NCI-H187 (cell line): ENCODE measurements at regions not wholly inside any gene's neighbourhood (a gene's known extent, or its start where the extent isn't known, plus 50 kb on each side); places are given as distances from the start of the nearest gene placed in this dataset.
"Not testable (repeated sequence)": the region's sequence is repeated elsewhere in the genome, so short reads cannot be mapped to it uniquely, and the experiment has no call there.

Experiments used
- DNase-seq, 2 experiments: peaks; one replicate each; lab custom pipeline; 2025; lab: John Stamatoyannopoulos, UW

DNA sequence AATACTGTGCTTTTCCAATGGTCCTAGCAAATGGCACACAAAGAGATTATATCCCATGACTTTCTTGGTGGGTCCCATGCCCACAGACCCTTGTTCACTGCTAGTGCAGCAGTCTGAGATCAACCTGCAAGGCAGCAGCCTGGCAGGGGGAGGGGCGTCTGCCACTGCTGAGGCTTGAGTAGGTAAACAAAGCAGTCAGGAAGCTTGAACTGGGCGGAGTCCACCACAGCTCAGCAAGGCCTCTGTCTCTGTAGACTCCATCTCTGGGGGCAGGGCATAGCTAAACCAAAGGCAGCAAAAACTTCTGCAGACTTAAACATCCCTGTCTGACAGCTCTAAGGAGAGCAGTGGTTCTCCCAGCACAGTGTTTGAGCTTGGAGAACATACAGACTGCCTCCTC is 82.9 kb downstream of the ZNF737 start:
- no peak for DNase-seq

GRCh38 chr19:20481736-20482135 is 83.8 kb downstream of the ZNF737 start:
- no peak for DNase-seq

- DNase-seq, result no peak
Measured at GRCh38 chr19:20479483-20479882, 86.1 kb downstream of the ZNF737 start.

GRCh38 chr19:20478936-20479335 is 86.6 kb downstream of the ZNF737 start:
- DNase-seq, result no peak

- DNase-seq, result no peak
Measured at GRCh38 chr19:20472854-20473253, 92.7 kb downstream of the ZNF737 start.

DNA sequence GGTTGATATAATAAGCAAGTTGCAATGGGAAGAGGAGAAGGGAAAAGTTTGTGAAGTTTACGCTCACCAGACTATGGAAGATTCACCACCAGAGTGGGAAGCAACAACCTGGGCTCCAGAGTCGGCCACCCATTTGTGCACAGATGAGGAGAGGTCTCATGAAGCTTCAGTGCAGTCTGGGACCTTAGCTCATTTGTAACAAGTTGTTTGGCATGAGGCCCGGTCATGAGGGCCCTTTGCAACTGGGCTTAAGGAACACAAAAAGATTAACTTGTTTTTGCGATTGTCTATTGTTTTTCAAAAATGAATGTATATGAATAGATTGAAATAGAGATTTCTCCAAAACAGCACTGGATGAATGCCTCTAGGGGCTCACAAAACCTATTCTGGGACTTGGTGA is 94.2 kb downstream of the ZNF737 start:
- no peak for DNase-seq

- no peak for DNase-seq
Measured at GRCh38 chr19:20470345-20471135, 95.0 kb downstream of the ZNF737 start.

- not testable (repeated sequence) for DNase-seq
Measured at GRCh38 chr19:20466638-20466990, 99.0 kb downstream of the ZNF737 start.

DNA sequence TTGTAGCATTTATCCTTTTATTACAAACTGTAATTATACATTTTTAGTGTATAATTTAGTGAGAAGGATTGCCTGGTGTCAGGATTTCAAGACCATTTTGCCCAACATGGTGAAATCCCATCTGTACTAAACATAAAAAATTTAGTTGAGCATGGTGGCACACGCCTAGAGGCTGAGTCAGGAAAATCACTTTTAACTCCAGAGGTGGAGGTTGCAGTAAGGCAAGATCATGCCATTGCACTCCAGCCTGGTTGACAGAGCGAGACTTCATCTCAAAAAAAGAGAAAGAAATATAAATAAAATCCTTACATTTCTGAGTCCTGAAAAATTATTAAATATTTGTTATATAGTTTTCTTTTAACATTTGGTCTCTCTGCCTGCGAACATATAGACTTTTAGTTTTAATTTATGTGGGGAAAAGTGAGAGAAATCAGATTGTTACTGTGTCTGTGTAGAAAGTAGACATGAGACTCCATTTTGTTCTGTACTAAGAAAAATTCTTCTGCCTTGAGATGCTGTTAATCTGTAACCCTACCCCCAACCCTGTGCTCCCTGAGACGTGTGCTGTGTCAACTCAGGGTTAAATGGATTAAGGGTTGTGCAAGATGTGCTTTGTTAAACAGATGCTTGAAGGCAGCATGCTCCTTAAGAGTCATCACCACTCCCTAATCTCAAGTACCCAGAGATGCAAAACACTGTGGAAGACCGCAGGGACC is 99.5 kb downstream of the ZNF737 start:
- not testable (repeated sequence) for DNase-seq

DNA sequence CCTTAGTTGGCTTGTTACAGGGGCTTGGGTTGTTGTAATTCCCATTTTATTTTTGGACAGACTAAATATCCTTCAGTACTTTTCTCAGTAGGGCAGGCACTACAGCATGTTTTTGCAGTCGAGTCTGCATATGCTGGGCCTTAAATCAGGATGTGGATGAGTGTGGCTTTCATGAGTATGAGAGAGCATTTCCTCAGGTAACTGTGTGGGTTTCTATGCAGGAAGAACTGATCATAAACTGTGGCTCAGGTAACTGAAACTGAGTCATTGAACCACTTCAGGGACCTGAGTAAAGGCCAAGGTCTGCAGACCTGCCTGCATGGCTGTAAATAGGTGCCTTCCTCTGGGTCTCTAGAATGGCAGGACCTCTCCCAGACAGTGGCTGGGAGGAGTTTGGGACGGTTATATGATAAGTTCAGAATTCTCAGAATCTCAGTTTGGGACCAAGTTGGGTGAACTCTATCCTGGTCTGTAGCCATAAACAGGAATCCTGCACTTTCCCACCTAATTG is 112.1 kb downstream of the ZNF737 start:
- DNase-seq, result no peak

- no peak for DNase-seq
Measured at GRCh38 chr19:20444202-20444885, 121.2 kb downstream of the ZNF737 start.

DNA sequence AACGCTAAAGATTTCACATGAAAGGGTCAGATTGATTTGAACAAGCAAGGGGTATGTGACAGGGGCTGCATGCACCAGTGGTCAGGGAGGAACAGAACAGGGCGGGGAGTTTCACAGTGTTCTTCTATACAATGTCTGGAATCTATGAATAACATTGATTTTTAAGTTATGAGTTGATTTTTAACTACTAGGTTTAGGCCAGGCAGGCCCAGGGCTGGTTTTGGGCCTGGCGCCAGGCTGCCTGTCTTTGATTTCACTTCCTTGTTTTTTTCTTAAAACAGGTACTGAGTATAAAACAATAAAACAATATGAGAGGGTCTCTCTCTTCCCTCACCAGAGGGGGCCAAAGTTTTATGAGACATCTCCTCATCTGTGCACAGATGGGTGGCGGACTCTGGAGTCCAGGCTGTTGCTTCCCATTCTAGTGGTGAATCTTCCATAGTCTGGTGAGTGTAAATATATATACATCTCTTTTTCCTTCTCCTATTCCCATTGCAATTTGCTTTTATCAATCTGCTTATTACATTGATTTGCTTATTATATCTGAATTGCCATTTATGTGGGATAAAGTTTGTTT is 133.2 kb downstream of the ZNF737 start:
- not testable (repeated sequence) for DNase-seq

DNA sequence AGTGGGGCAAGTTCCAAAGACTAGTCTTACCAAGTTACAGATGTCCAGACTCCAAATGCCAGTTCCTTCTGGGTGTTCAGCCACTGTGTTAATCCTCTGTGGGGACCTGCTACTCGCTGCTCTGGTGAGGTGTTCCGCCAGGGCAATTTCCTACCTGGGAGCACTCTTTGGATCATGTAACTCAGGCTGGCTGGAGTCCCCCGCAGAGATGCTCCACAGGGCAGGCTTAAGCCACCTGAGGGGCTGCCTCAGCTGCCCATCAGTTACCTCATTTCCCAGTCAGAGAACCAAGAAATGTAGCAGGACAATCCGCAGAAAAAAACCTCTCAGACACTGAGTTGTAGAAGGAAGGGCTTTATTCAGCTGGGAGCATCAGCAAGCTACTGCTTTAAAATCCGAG is 133.8 kb downstream of the ZNF737 start:
- no peak for DNase-seq

DNA sequence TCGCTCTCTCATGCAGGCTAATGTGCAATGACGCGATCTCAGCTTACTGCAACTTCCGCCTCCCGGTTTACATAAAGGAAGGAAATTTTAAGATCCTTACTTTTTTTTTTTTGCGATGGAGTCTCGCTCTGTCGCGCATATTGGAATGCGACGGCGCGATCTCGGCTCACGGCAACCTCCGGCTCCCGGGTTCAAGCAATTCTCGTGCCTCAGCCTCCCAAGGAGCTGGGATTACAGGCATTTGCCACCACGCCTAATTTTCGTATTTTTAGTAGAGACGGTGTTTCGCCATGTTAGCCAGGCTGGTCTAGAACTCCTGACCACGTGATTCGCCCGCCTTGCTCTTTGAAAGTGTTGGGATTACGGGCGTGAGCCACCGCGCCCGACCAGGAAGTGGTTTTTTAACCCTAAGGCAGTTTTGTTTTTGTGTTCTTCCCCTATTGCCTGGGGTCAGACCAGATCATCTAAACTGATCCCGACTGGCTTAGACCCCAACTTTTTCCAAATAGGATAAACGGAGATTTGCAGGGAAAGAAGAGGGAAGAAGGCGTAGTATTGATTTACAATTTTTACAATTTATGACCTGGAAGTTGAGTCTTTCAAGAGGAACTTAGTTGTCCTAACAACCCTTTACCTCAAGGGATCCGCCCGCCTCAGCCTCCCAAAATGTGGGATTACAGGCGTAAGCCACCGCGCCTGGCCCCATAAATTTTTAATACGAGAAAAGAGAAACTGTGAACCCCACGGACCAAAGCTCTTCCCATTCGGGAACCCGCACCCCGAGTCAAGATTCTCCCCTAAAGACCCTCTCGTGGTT is 142.0 kb downstream of the ZNF737 start:
- peak in 1 of 2 experiments; percentile 23 for DNase-seq

- no peak for DNase-seq
Measured at GRCh38 chr19:20422216-20423205, 143.1 kb downstream of the ZNF737 start.

- no peak for DNase-seq
Measured at GRCh38 chr19:20416661-20417060, 148.9 kb downstream of the ZNF737 start.

DNA sequence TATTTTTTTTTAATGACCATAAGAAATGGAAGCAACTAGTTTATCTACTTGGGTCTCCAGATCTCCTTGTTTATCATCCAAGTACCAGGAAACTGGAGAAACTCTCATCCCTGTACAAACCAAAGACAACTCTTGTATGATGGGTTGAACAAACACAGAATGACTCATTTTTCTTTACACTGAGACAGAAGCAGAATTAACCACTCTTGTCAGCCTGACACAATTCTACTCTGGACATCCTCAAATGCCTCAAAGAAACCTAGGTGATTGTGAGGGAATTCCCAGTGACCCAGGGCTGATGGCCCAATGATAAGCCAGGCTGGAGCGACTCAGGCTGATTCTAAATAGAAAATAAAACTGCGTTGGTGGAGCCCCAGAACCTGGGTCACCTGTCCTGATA is 151.5 kb downstream of the ZNF737 start:
- DNase-seq, result no peak

- no peak for DNase-seq
Measured at GRCh38 chr19:20413705-20414104, 151.9 kb downstream of the ZNF737 start.

DNA sequence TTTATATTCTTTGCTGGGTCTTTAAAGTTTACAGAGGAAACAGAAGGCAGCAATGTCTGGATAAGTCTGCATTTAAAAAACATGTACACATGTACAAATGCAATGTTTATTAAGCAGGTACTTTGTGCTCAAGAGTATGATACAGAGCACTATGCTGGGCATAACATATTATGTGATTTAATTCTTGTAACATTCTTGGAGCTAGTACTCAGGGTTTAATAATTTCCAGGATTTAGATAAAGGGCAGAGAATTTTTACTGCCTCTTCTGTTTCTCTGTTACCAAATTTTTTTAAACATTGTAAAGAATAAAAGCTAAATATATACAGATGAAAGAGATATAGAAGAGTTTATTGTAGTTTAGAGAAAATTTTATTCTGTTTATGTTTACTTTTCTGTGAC is 152.7 kb downstream of the ZNF737 start:
- no peak for DNase-seq

- no peak for DNase-seq
Measured at GRCh38 chr19:20397292-20397691, 168.3 kb downstream of the ZNF737 start.
